Osteoblast (primary cell): ENCODE measurements at regions not wholly inside any gene's neighbourhood (a gene's known extent, or its start where the extent isn't known, plus 50 kb on each side); places are given as distances from the start of the nearest gene placed in this dataset.

Source experiments
- DNase-seq: peaks from one replicate; pipeline ENCODE4 v3.0.0; 2011; ENCODE audit warnings: low spot score, mixed read lengths; ENCODE audit not compliant: insufficient read length; ENCODE audit errors: missing footprints
- H2AFZ ChIP-seq: 2 replicates; pipeline ENCODE4 v1.6.0; 2011; ENCODE audit warnings: mild to moderate bottlenecking, low read length
- H3K27ac ChIP-seq: 2 replicates; pipeline ENCODE4 v1.5.1; 2011; ENCODE audit warnings: mild to moderate bottlenecking, low read depth, low read length, moderate library complexity
- H3K27me3 ChIP-seq: 2 replicates; pipeline ENCODE4 v1.6.0; 2012; ENCODE audit warnings: mild to moderate bottlenecking, control low read depth, inconsistent platforms, low read length, moderate library complexity; ENCODE audit not compliant: insufficient read depth
- H3K36me3 ChIP-seq: 2 replicates; pipeline ENCODE4 v1.5.1; 2011; ENCODE audit warnings: mild to moderate bottlenecking, low read length, control low read depth, moderate library complexity; ENCODE audit not compliant: insufficient read depth
- H3K4me1 ChIP-seq: 2 replicates; pipeline ENCODE4 v1.5.1; 2011; ENCODE audit warnings: mild to moderate bottlenecking, low read length, control low read depth, moderate library complexity; ENCODE audit not compliant: insufficient read depth
- H3K4me2 ChIP-seq: 2 replicates; pipeline ENCODE4 v1.6.0; 2011; ENCODE audit warnings: mild to moderate bottlenecking, low read length; ENCODE audit not compliant: insufficient read depth
- H3K4me3 ChIP-seq: fragments of 200-600 bp; sonication (generic); 3 replicates; pipeline ENCODE4 v1.5.1; 2012; ENCODE audit warnings: mild to moderate bottlenecking, low read length, inconsistent platforms; ENCODE audit not compliant: insufficient read depth
- H3K79me2 ChIP-seq: 2 replicates; pipeline ENCODE4 v1.6.0; 2012; ENCODE audit warnings: mild to moderate bottlenecking, low read length, control low read depth, inconsistent platforms; ENCODE audit not compliant: insufficient read depth
- H3K9me3 ChIP-seq: 2 replicates; pipeline ENCODE4 v1.5.1; 2011; ENCODE audit warnings: low read depth, low read length, control low read depth
- H4K20me1 ChIP-seq: 2 replicates; pipeline ENCODE4 v1.6.0; 2012; ENCODE audit warnings: mild to moderate bottlenecking, low read length, control low read depth; ENCODE audit not compliant: insufficient read depth
- CTCF ChIP-seq: IDR thresholded peaks from 2 replicates; pipeline ENCODE4 v1.5.1; 2011; ENCODE audit warnings: mild to moderate bottlenecking, low read depth, low read length, moderate library complexity; ENCODE audit errors: extremely low read depth

GRCh38 chr5:124901081-124901480, 154.6 kb upstream of the ZNF608 start:
- Histone ChIP-seq H4K20me1 (no peaks in the 10 kb centered on the region), H3K4me3 (no peak overlapping the region), H3K36me3 (no peaks in the 10 kb centered on the region), H3K4me1 (no peaks in the 10 kb centered on the region), H3K79me2 (no peaks in the 10 kb centered on the region), H3K27ac (no peak overlapping the region), H3K9me3 (no peaks in the 10 kb centered on the region), H2AFZ (no peak overlapping the region), H3K4me2 (no peak overlapping the region), H3K27me3 (no peaks in the 10 kb centered on the region)
- DNase-seq = no peak
- TF ChIP-seq CTCF = no peak

- Histone ChIP-seq H3K4me3 (no peak overlapping the region), H4K20me1 (no peaks in the 10 kb centered on the region), H2AFZ (no peak overlapping the region), H3K27me3 (no peaks in the 10 kb centered on the region), H3K79me2 (no peaks in the 10 kb centered on the region), H3K27ac (no peak overlapping the region), H3K36me3 (no peaks in the 10 kb centered on the region), H3K9me3 (no peaks in the 10 kb centered on the region), H3K4me1 (peaks cover 9% of the 10 kb centered on the region), H3K4me2 (no peak overlapping the region)
- no peak for TF ChIP-seq CTCF
- DNase-seq = no peak
These were observed 155.8 kb upstream of the ZNF608 start for GRCh38 chr5:124902097-124902821.

GRCh38 chr5:124905256-124906130, 159.1 kb upstream of the ZNF608 start:
- no peak overlapping the region for H3K4me2 ChIP-seq

More at GRCh38 chr5:124905256-124906130, 159.1 kb upstream of the ZNF608 start:
- Histone ChIP-seq H3K27me3 (no peaks in the 10 kb centered on the region), H2AFZ (no peak overlapping the region), H3K36me3 (no peaks in the 10 kb centered on the region), H3K79me2 (no peaks in the 10 kb centered on the region), H3K9me3 (no peaks in the 10 kb centered on the region), H3K4me3 (no peak overlapping the region), H3K27ac (no peak overlapping the region), H3K4me1 (peaks cover 13% of the 10 kb centered on the region), H4K20me1 (no peaks in the 10 kb centered on the region)
- DNase-seq = no peak
- TF ChIP-seq CTCF = no peak
